Subcutaneous abdominal adipose tissue (tissue), 5 donors: ENCODE measurements at regions not wholly inside any gene's neighbourhood (a gene's known extent, or its start where the extent isn't known, plus 50 kb on each side); places are given as distances from the start of the nearest gene placed in this dataset.
A peak's percentile ranks its signal among the peaks of the same experiment; 100 is the strongest.

Experiments used
- H3K27ac ChIP-seq: one replicate; pipeline ENCODE4 v1.7.0; 2013; ENCODE audit warnings: low read depth, mild to moderate bottlenecking, inconsistent platforms, low read length, moderate library complexity
- H3K27me3 ChIP-seq, 5 donors: one replicate each; pipeline ENCODE4 v1.7.0; 2013; ENCODE audit warnings: low read length in 5 of 5, inconsistent platforms in 1 of 5; ENCODE audit not compliant: control insufficient read depth in 5 of 5, insufficient read depth in 4 of 5
- H3K36me3 ChIP-seq, 5 donors: one replicate each; pipeline ENCODE4 v1.7.0; 2013; ENCODE audit warnings: low read length in 5 of 5; ENCODE audit not compliant: control insufficient read depth in 5 of 5, insufficient read depth in 5 of 5
- H3K4me1 ChIP-seq, 5 donors: one replicate each; pipeline ENCODE4 v1.7.0; 2013; ENCODE audit warnings: low read length in 5 of 5, mild to moderate bottlenecking in 3 of 5, moderate library complexity in 1 of 5; ENCODE audit not compliant: control insufficient read depth in 5 of 5, insufficient read depth in 5 of 5
- H3K4me3 ChIP-seq, 5 donors: one replicate each; pipeline ENCODE4 v1.7.0; 2013; ENCODE audit warnings: low read length in 5 of 5, low read depth in 1 of 5
- H3K9ac ChIP-seq, 5 donors: one replicate each; pipeline ENCODE4 v1.7.0; 2013; ENCODE audit warnings: low read length in 5 of 5, mild to moderate bottlenecking in 4 of 5, moderate library complexity in 3 of 5
- H3K9me3 ChIP-seq, 5 donors: one replicate each; pipeline ENCODE4 v1.7.0; 2013; ENCODE audit warnings: low read length in 5 of 5; ENCODE audit not compliant: control insufficient read depth in 5 of 5
- donor health status: healthy.
- donor health status: healthy.
- donor health status: healthy.
- donor health status: healthy.
- donor health status: healthy.

GRCh38 chr6:137696765-137697164 is 170.3 kb upstream of the TNFAIP3 start:
- H3K27me3 ChIP-seq = no peaks in the 10 kb centered on the region
- H3K9me3 ChIP-seq = no peaks in the 10 kb centered on the region
- H3K9ac ChIP-seq = no peak overlapping the region
- H3K36me3 ChIP-seq = no peaks in the 10 kb centered on the region
- H3K4me3 ChIP-seq = no peak overlapping the region
- H3K4me1 ChIP-seq = peaks cover 0 to 15% (median 7%) of the 10 kb centered on the region in 5 donors
- H3K27ac ChIP-seq = no peak overlapping the region

- peaks cover 0 to 15% (median 7%) of the 10 kb centered on the region in 5 donors for H3K4me1 ChIP-seq
- no peaks in the 10 kb centered on the region for H3K9me3 ChIP-seq
Observed at GRCh38 chr6:137697267-137697938, 169.7 kb upstream of the TNFAIP3 start.

DNA sequence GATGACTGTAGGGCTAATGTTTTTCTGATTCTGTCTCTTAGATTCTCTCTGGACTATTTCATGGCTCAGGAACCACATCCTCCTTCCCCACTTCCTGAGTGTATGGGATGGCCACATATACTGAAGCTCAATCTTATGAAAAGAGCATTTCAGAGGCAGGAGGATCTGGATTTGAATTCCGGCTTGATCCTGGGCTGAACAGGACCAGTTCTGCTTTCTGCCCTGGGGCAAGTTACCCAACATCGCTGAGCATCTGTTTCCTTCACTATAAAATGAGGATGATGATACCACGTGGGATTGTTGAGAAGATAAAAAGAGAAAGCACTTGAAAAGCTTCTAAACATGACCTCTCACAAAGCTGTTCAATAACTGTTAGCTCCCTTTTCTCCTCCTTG is 168.4 kb upstream of the TNFAIP3 start:
- H3K27me3 ChIP-seq = no peaks in the 10 kb centered on the region
- H3K27ac ChIP-seq = no peak overlapping the region

More at GRCh38 chr6:137697267-137697938, 169.7 kb upstream of the TNFAIP3 start:
- no peaks in the 10 kb centered on the region for H3K36me3 ChIP-seq
- H3K4me3 ChIP-seq = no peak overlapping the region
- no peak overlapping the region for H3K27ac ChIP-seq
- no peak overlapping the region for H3K9ac ChIP-seq
- H3K27me3 ChIP-seq = no peaks in the 10 kb centered on the region

GRCh38 chr6:137699031-137699683 is 167.9 kb upstream of the TNFAIP3 start:
- peaks cover 0 to 15% (median 7%) of the 10 kb centered on the region in 5 donors for H3K4me1 ChIP-seq
- H3K27me3 ChIP-seq = no peaks in the 10 kb centered on the region
- no peak overlapping the region for H3K4me3 ChIP-seq
- H3K36me3 ChIP-seq = no peaks in the 10 kb centered on the region
- no peak overlapping the region for H3K9ac ChIP-seq
- H3K27ac ChIP-seq = no peak overlapping the region
- H3K9me3 ChIP-seq = no peaks in the 10 kb centered on the region

More for the DNA sequence above, 168.4 kb upstream of the TNFAIP3 start:
- no peak overlapping the region for H3K9ac ChIP-seq
- H3K4me3 ChIP-seq = no peak overlapping the region
- no peaks in the 10 kb centered on the region for H3K36me3 ChIP-seq
- peaks cover 0 to 15% (median 7%) of the 10 kb centered on the region in 5 donors for H3K4me1 ChIP-seq
- no peaks in the 10 kb centered on the region for H3K9me3 ChIP-seq

- H3K9ac ChIP-seq = no peak overlapping the region
- H3K4me3 ChIP-seq = no peak overlapping the region
- no peaks in the 10 kb centered on the region for H3K36me3 ChIP-seq
- H3K4me1 ChIP-seq = peaks cover 0 to 15% (median 7%) of the 10 kb centered on the region in 5 donors
- no peaks in the 10 kb centered on the region for H3K9me3 ChIP-seq
- H3K27me3 ChIP-seq = no peaks in the 10 kb centered on the region
- no peak overlapping the region for H3K27ac ChIP-seq
Observed at GRCh38 chr6:137700161-137700560, 166.9 kb upstream of the TNFAIP3 start.

DNA sequence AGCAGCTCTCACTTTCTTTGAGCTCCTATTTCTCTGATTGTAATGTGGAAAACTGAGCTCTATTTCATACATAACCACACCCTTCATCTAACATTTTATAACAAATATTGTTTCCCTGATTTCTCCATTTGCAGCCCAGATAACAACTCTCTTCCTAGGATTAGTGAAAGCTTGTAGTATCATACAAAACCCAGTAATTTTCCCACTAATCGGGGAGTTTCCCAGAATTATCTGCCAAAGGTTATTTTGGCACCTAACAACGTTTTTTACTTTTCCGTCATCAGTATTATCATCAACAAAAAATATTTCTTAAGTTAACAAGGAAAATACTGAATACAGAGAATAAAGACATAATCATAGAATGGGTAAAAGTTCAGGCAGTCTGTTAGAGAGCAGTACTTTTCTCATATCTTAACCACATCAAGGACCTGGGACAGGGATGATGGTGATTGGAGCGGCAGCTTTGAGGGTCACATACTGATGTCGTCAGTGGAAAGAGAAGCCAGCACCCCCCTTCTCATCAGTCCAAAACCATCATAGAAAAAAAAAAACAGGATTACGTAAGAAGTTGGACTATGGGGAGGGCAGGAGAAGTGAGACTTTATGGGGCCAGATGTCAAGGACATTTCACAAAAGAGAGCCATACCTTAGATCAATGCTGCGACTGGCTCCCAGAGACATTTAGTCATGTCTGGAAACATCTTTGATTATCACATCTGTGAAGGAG is 166.1 kb upstream of the TNFAIP3 start:
- H3K27me3 ChIP-seq = no peaks in the 10 kb centered on the region
- H3K9ac ChIP-seq = no peak overlapping the region
- peak overlapping the region; percentile 7 for H3K27ac ChIP-seq
- H3K4me3 ChIP-seq = no peak overlapping the region
- H3K4me1 ChIP-seq = peaks cover 0 to 15% (median 7%) of the 10 kb centered on the region in 5 donors
- H3K9me3 ChIP-seq = no peaks in the 10 kb centered on the region
- H3K36me3 ChIP-seq = no peaks in the 10 kb centered on the region

DNA sequence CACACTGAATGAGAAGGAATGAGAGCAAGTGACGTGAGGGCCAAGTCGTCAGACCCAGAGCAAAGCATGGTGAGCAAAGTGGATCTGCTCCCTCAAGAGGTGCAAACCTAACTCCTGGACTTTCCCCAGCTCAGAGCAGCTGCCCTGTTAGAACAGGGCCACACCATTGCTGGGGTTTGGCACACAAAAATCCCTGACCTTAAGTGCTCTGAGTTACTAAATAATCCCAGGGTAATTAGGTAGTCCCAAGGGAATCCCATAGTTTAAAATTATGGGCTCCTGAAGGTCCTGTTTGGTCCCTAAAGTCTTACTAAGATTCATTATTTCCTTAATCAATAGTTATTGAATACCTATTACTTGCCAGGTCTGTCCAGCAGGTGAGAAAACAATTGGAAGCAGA is 165.1 kb upstream of the TNFAIP3 start:
- H3K27ac ChIP-seq = peak overlapping the region; percentile 7
- H3K36me3 ChIP-seq = no peaks in the 10 kb centered on the region
- H3K9me3 ChIP-seq = no peaks in the 10 kb centered on the region
- H3K27me3 ChIP-seq = no peaks in the 10 kb centered on the region
- H3K4me3 ChIP-seq = no peak overlapping the region
- no peak overlapping the region for H3K9ac ChIP-seq
- peaks cover 0 to 15% (median 7%) of the 10 kb centered on the region in 5 donors for H3K4me1 ChIP-seq

- no peak overlapping the region for H3K27ac ChIP-seq
- peaks cover 0 to 15% (median 10%) of the 10 kb centered on the region in 5 donors for H3K4me1 ChIP-seq
- no peaks in the 10 kb centered on the region for H3K9me3 ChIP-seq
- H3K4me3 ChIP-seq = no peak overlapping the region
- no peak overlapping the region for H3K9ac ChIP-seq
- H3K27me3 ChIP-seq = no peaks in the 10 kb centered on the region
- H3K36me3 ChIP-seq = no peaks in the 10 kb centered on the region
Observed at GRCh38 chr6:137702791-137703424, 164.2 kb upstream of the TNFAIP3 start.

GRCh38 chr6:137704802-137705159 is 162.3 kb upstream of the TNFAIP3 start:
- no peaks in the 10 kb centered on the region for H3K36me3 ChIP-seq
- H3K4me3 ChIP-seq = no peak overlapping the region
- no peak overlapping the region for H3K9ac ChIP-seq
- no peak overlapping the region for H3K27ac ChIP-seq
- H3K27me3 ChIP-seq = no peaks in the 10 kb centered on the region
- no peaks in the 10 kb centered on the region for H3K9me3 ChIP-seq
- H3K4me1 ChIP-seq = peaks cover 0 to 20% (median 13%) of the 10 kb centered on the region in 5 donors
